K562 (cell line): ENCODE measurements at regions not wholly inside any gene's neighbourhood (a gene's known extent, or its start where the extent isn't known, plus 50 kb on each side); places are given as distances from the start of the nearest gene placed in this dataset.

ENCODE experiments used
- ATAC-seq: fragments of 200-7000 bp; cut with Tn5 transposase; 3 replicates; pipeline ENCODE4 v1.9.1; 2020; ENCODE audit warnings: moderate library complexity
- BruUV-seq: library from RNA; stranded (reverse); fragments of 400-500 nt; replicated peaks from 2 replicates; lab custom pipeline; 2021; lab: Mats Ljungman, UMichigan
- CTCF ChIA-PET: fragments of 300-600 bp; formaldehyde crosslinking; extraction: SDS; loops from one replicate; lab custom pipeline; 2021; ENCODE audit warnings: low intra/inter-chr PET ratio; lab: Yijun Ruan, JAX
- POLR2A ChIA-PET: fragments of 300-600, 350-650 bp; sonication (Branson Sonifier 250); formaldehyde crosslinking; extraction: SDS; loops from one replicate; lab custom pipeline; 2021; ENCODE audit warnings: antibody characterized with exemption, inconsistent platforms; lab: Yijun Ruan, JAX
- DNase-seq, 4 experiments: peaks; one replicate each; pipeline versions ENCODE4 v3.0.0 to v3.0.0-alpha.2; 2011 to 2018; ENCODE audit warnings: low spot score in 3 of 4, mixed read lengths in 3 of 4; ENCODE audit errors: extremely low read depth in 1 of 4
- FAIRE-seq: peaks from 2 replicates; lab custom pipeline; 2011; peaks lifted over from hg19 to GRCh38; lab: Jason Lieb, UNC
- H2AFZ ChIP-seq: 2 replicates; pipeline ENCODE4 v1.6.0; 2011; ENCODE audit warnings: low read depth, low read length, control low read depth, inconsistent platforms
- H3K27ac ChIP-seq: fragments of 200-600 bp; 3 replicates; pipeline ENCODE4 v1.8.0; 2011; ENCODE audit warnings: low read depth, mild to moderate bottlenecking, control low read depth, inconsistent platforms, low read length, moderate library complexity, mixed read lengths; ENCODE audit errors: extremely low read depth
- H3K27me3 ChIP-seq, 2 experiments: fragments of 300-600 bp in 1 of 2; 2 replicates in 1 of 2; 3 replicates in 1 of 2; pipeline versions ENCODE4 v1.6.0 to v1.8.0; 2011; ENCODE audit warnings: inconsistent platforms in 2 of 2, low read length in 2 of 2, mild to moderate bottlenecking in 1 of 2, mixed read lengths in 1 of 2, moderate library complexity in 1 of 2; ENCODE audit not compliant: control insufficient read depth in 2 of 2, insufficient read depth in 2 of 2
- H3K36me3 ChIP-seq: fragments of 300-600 bp; 3 replicates; pipeline ENCODE4 v1.8.0; 2011; ENCODE audit warnings: mild to moderate bottlenecking, low read length, inconsistent platforms; ENCODE audit not compliant: control insufficient read depth, insufficient read depth
- H3K4me1 ChIP-seq, 2 experiments: fragments of 200-600 bp in 1 of 2; replicated peaks in 1 of 2; 2 replicates in 1 of 2; 3 replicates in 1 of 2; pipeline versions ENCODE4 v1.5.1 to v1.8.0; 2011; ENCODE audit warnings: inconsistent platforms in 2 of 2, low read length in 2 of 2, mild to moderate bottlenecking in 1 of 2, mixed read lengths in 1 of 2, moderate library complexity in 1 of 2; ENCODE audit not compliant: control insufficient read depth in 2 of 2, insufficient read depth in 2 of 2
- H3K4me2 ChIP-seq: 2 replicates; pipeline ENCODE4 v1.6.1; 2011; ENCODE audit warnings: low read length, control low read depth, inconsistent platforms, mixed read lengths; ENCODE audit not compliant: insufficient read depth
- H3K4me3 ChIP-seq: fragments of 200-600 bp; sonication (generic), shearing (Covaris generic); 2 replicates; pipeline ENCODE4 v1.5.1; 2016; ENCODE audit warnings: control low read depth, inconsistent platforms
- H3K79me2 ChIP-seq: fragments of 200-600 bp; 3 replicates; pipeline ENCODE4 v1.8.0; 2011; ENCODE audit warnings: low read length, inconsistent platforms; ENCODE audit not compliant: control insufficient read depth, insufficient read depth
- H3K9ac ChIP-seq, 2 experiments: 2 replicates each; pipeline versions ENCODE4 v1.6.0 to v1.6.1; 2011; ENCODE audit warnings: low read depth in 2 of 2, low read length in 2 of 2, control low read depth in 1 of 2, inconsistent platforms in 1 of 2, mild to moderate bottlenecking in 1 of 2, mixed read lengths in 1 of 2; ENCODE audit not compliant: insufficient read depth in 1 of 2
- H3K9me1 ChIP-seq: one replicate; pipeline ENCODE4 v1.6.0; 2011; ENCODE audit warnings: inconsistent platforms, mild to moderate bottlenecking, low read length, moderate library complexity; ENCODE audit not compliant: control insufficient read depth, insufficient read depth
- H3K9me3 ChIP-seq: replicated peaks from 2 replicates; pipeline ENCODE4 v1.5.1; 2011; ENCODE audit warnings: low read depth, low read length, inconsistent platforms; ENCODE audit not compliant: control insufficient read depth, insufficient read depth
- H4K20me1 ChIP-seq: replicated peaks from 2 replicates; pipeline ENCODE4 v1.6.1; 2011; ENCODE audit warnings: low read length, inconsistent platforms, mixed read lengths; ENCODE audit not compliant: control insufficient read depth, insufficient read depth
- CEBPB ChIP-seq: fragments of 450-650 bp; IDR thresholded peaks from 2 replicates; pipeline ENCODE4 v1.6.1; 2016; ENCODE audit warnings: missing genetic modification characterization, missing compliant biosample characterization
- CEBPG ChIP-seq, 3 experiments: fragments of 200-800 bp in 1 of 3; sonication (Bioruptor generic) in 1 of 3; sonication (generic) in 1 of 3; formaldehyde crosslinking in 1 of 3; IDR thresholded peaks in 2 of 3; conservative IDR thresholded peaks in 1 of 3; 2 replicates each; pipeline versions ENCODE4 v1.6.1 to v1.8.0; 2016 to 2022; ENCODE audit warnings: missing compliant biosample characterization in 2 of 3, missing genetic modification characterization in 2 of 3, mild to moderate bottlenecking in 1 of 3, missing genetic modification reagents in 1 of 3
- HMBOX1 ChIP-seq: sonication (generic); IDR thresholded peaks from 2 replicates; pipeline ENCODE4 v1.6.1; 2016
- KLF10 ChIP-seq: fragments of 250-450 bp; sonication (Bioruptor Pico); IDR thresholded peaks from 2 replicates; pipeline ENCODE4 v1.6.1; 2021; ENCODE audit warnings: matching md5 sums
- RBM25 ChIP-seq: fragments of 200-400 bp; formaldehyde crosslinking; IDR thresholded peaks from 2 replicates; pipeline ENCODE4 v1.6.1; 2018; ENCODE audit warnings: low read length, low read depth, moderate library complexity; ENCODE audit not compliant: severe bottlenecking
- WGBS: fragments of 100-300 bp; shearing (Covaris generic); methylation state at CpG from one replicate; pipeline ENCODE4 v1.1.6; 2016; ENCODE audit warnings: low coverage, mixed read lengths; ENCODE audit not compliant: insufficient coverage; ENCODE audit errors: missing lambda C conversion rate; 5-methylcytosine and 5-hydroxymethylcytosine counted together
- in situ Hi-C: fragments of 300-500 bp; cut with MboI; formaldehyde crosslinking; loops from 4 replicates; pipeline ENCODE4 v1.15.0; 2018; ENCODE audit warnings: inconsistent platforms, mixed read lengths
- intact Hi-C: fragments of 100-400 bp; cut with micrococcal nuclease; formaldehyde crosslinking; loops from 2 replicates; pipeline ENCODE4 v1.14.2; 2022
- TF ChIP-seq, protein P1 (sequence below): fragments of 450-650 bp; IDR thresholded peaks from 2 replicates; pipeline ENCODE4 v1.7.1; 2018; ENCODE audit warnings: mild to moderate bottlenecking, low read depth; ENCODE audit not compliant: partially characterized antibody

DNA sequence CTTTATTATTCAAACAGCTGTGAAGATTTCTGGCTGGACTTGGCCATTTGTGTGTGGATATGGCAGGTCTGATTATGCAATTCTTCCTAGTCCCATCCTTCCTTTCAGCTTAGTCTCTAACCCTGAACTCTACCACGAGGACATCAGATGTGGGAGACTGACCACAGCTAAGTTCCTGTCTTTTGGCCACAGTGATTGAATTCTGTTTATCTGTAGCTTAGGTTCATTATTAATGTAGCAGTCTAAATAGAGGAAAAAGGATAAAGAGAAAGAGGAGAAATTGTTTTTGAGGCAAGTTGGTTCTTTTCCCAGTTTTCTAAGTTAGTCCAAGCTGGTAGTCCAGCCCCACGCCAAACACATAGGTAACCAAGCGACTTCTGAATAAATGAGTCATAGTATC lies 598.9 kb downstream of the RFPL4B start:
- no TSS peak for BruUV-seq
- H3K36me3 ChIP-seq = no peaks in the 10 kb centered on the region
- peak overlapping the region; percentile 26; the same call in 1 of the 2 replicates for H2AFZ ChIP-seq
- 17% methylated on average over 3 of the region's 3 CpGs for WGBS
- TF ChIP-seq KLF10 (CRISPR knock-in tag) (no peak), RBM25 (no peak), HMBOX1 (0 out of 2 replicates have a peak, but pooled peaks have one; percentile 47), CEBPG (CRISPR knock-in tag; IDR thresholded peaks at IDR 0.05) (no peak), CEBPG (tag; conservative IDR thresholded peaks at IDR 0.05 in 1 of 2, IDR thresholded peaks at IDR 0.05 in 1 of 2) (peak; percentile 47 to 60; a peak in 3 of 4 replicates), CEBPB (tag) (peak; percentile 70)
- TF ChIP-seq, protein P1, sequence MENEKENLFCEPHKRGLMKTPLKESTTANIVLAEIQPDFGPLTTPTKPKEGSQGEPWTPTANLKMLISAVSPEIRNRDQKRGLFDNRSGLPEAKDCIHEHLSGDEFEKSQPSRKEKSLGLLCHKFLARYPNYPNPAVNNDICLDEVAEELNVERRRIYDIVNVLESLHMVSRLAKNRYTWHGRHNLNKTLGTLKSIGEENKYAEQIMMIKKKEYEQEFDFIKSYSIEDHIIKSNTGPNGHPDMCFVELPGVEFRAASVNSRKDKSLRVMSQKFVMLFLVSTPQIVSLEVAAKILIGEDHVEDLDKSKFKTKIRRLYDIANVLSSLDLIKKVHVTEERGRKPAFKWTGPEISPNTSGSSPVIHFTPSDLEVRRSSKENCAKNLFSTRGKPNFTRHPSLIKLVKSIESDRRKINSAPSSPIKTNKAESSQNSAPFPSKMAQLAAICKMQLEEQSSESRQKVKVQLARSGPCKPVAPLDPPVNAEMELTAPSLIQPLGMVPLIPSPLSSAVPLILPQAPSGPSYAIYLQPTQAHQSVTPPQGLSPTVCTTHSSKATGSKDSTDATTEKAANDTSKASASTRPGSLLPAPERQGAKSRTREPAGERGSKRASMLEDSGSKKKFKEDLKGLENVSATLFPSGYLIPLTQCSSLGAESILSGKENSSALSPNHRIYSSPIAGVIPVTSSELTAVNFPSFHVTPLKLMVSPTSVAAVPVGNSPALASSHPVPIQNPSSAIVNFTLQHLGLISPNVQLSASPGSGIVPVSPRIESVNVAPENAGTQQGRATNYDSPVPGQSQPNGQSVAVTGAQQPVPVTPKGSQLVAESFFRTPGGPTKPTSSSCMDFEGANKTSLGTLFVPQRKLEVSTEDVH = no peak
- FAIRE-seq = peak; percentile 19
- H3K9me1 ChIP-seq = no peaks in the 10 kb centered on the region
- H3K9me3 ChIP-seq = peaks cover 1% of the 10 kb centered on the region; the same call in 1 of the 2 replicates
- ATAC-seq = peak; percentile 26; the same call in 1 of the 3 replicates
- H3K4me3 ChIP-seq = no peak overlapping the region
- in situ Hi-C loops = no loop called here
- H3K4me1 ChIP-seq = peaks cover 0 to 19% of the 10 kb centered on the region in 2 experiments; a peak in 3 of 5 replicates
- H3K4me2 ChIP-seq = no peak overlapping the region
- POLR2A ChIA-PET = interaction anchor here (0.5 to 0.8 kb wide), 2 partner anchors 8 to 212 kb away, joined by 3 read pairs; no protein-coding TSS in a partner anchor
- H3K27ac ChIP-seq = no peak overlapping the region
- H3K27me3 ChIP-seq = no peaks in the 10 kb centered on the region
- intact Hi-C loops = no loop called here
- H4K20me1 ChIP-seq = no peaks in the 10 kb centered on the region
- CTCF ChIA-PET = no interaction called here
- H3K9ac ChIP-seq = no peak overlapping the region
- H3K79me2 ChIP-seq = no peaks in the 10 kb centered on the region
- DNase-seq = no peak
